BLaER1 treated with 17β-estradiol and CSF1 and Interleukin-3, amounts not matched to agents 10 nM and 100 nM (cell line): ENCODE measurements at regions not wholly inside any gene's neighbourhood (a gene's known extent, or its start where the extent isn't known, plus 50 kb on each side); places are given as distances from the start of the nearest gene placed in this dataset.
"Not testable (repeated sequence)": the region's sequence is repeated elsewhere in the genome, so short reads cannot be mapped to it uniquely, and the experiment has no call there.

Source experiments
- H3K27ac ChIP-seq, 11 experiments: shearing (Covaris generic); formaldehyde crosslinking; 2 replicates each; pipeline ENCODE4 v1.8.1; 2022
- H3K27me3 ChIP-seq, 11 experiments: shearing (Covaris generic); formaldehyde crosslinking; 2 replicates each; pipeline ENCODE4 v1.8.1; 2022
- H3K36me3 ChIP-seq, 11 experiments: shearing (Covaris generic); formaldehyde crosslinking; 2 replicates each; pipeline ENCODE4 v1.8.1; 2022
- H3K4me1 ChIP-seq, 10 experiments: shearing (Covaris generic); formaldehyde crosslinking; 2 replicates each; pipeline ENCODE4 v1.8.1; 2022
- H3K4me2 ChIP-seq, 11 experiments: shearing (Covaris generic); formaldehyde crosslinking; 2 replicates each; pipeline ENCODE4 v1.8.1; 2022
- H3K4me3 ChIP-seq, 10 experiments: shearing (Covaris generic); formaldehyde crosslinking; 2 replicates each; pipeline ENCODE4 v1.8.1; 2022
- H3K9ac ChIP-seq, 11 experiments: shearing (Covaris generic); formaldehyde crosslinking; 2 replicates each; pipeline ENCODE4 v1.8.1; 2022
- H3K9me3 ChIP-seq, 11 experiments: shearing (Covaris generic); formaldehyde crosslinking; replicated peaks in 1 of 11; 2 replicates each; pipeline ENCODE4 v1.8.1; 2022
- H4K20me1 ChIP-seq, 11 experiments: shearing (Covaris generic); formaldehyde crosslinking; 2 replicates each; pipeline ENCODE4 v1.8.1; 2022
- Cebpa-rat ChIP-seq, 11 experiments: shearing (Covaris generic); IDR thresholded peaks; 2 replicates each; pipeline ENCODE4 v1.8.1; 2022

- Histone ChIP-seq H3K4me3 (no peak overlapping the region), H3K4me1 (peaks cover 0 to 11% (median 0%) of the 10 kb centered on the region in 10 experiments; a peak in 3 of 20 replicates), H3K27ac (no peak overlapping the region), H3K27me3 (no peaks in the 10 kb centered on the region), H4K20me1 (no peaks in the 10 kb centered on the region), H3K36me3 (no peaks in the 10 kb centered on the region), H3K9me3 (no peaks in the 10 kb centered on the region), H3K9ac (no peak overlapping the region), H3K4me2 (no peak overlapping the region)
- no peak for TF ChIP-seq Cebpa-rat (IDR thresholded peaks at IDR 0.05)
These were observed 498.7 kb upstream of the SPRED2 start for GRCh38 chr2:65931056-65931455.

GRCh38 chr2:65930259-65930658 is 497.9 kb upstream of the SPRED2 start:
- Histone ChIP-seq H3K27ac (no peak overlapping the region), H3K4me3 (no peak overlapping the region), H3K4me2 (no peak overlapping the region), H3K27me3 (no peaks in the 10 kb centered on the region), H4K20me1 (no peaks in the 10 kb centered on the region), H3K9me3 (no peaks in the 10 kb centered on the region), H3K4me1 (peaks cover 0 to 11% (median 0%) of the 10 kb centered on the region in 10 experiments; a peak in 3 of 20 replicates), H3K9ac (no peak overlapping the region), H3K36me3 (no peaks in the 10 kb centered on the region)
- TF ChIP-seq Cebpa-rat (IDR thresholded peaks at IDR 0.05) = no peak

GRCh38 chr2:65929664-65930063 is 497.3 kb upstream of the SPRED2 start:
- not testable (repeated sequence) for H3K9me3 ChIP-seq, H3K4me3 ChIP-seq, H3K36me3 ChIP-seq, H3K27me3 ChIP-seq, H3K4me2 ChIP-seq, H3K9ac ChIP-seq, H4K20me1 ChIP-seq, H3K27ac ChIP-seq
- peaks cover 0 to 11% (median 0%) of the 10 kb centered on the region in 10 experiments; a peak in 3 of 20 replicates for H3K4me1 ChIP-seq

- no peaks in the 10 kb centered on the region for H4K20me1 ChIP-seq
- peak in 7 of 11 experiments; percentile 29 to 90 (median 77); a peak in 10 of 22 replicates for TF ChIP-seq Cebpa-rat (IDR thresholded peaks at IDR 0.05)
- no peak overlapping the region; a peak in 1 of 22 replicates for H3K9ac ChIP-seq
- no peaks in the 10 kb centered on the region for H3K9me3 ChIP-seq
- H3K4me3 ChIP-seq = no peak overlapping the region
- peaks cover 7 to 29% (median 17%) of the 10 kb centered on the region in 10 experiments; a peak in 18 of 20 replicates for H3K4me1 ChIP-seq
- peak overlapping the region in 4 of 11 experiments; percentile 38 to 63 (median 52); a peak in 9 of 22 replicates for H3K27ac ChIP-seq
- no peaks in the 10 kb centered on the region for H3K36me3 ChIP-seq
- H3K27me3 ChIP-seq = no peaks in the 10 kb centered on the region
- H3K4me2 ChIP-seq = peak overlapping the region in 7 of 11 experiments; percentile 12 to 87 (median 63); a peak in 12 of 22 replicates
These were observed 490.4 kb upstream of the SPRED2 start for GRCh38 chr2:65922794-65923193.

- no peak overlapping the region for H3K9ac ChIP-seq
- no peaks in the 10 kb centered on the region for H3K27me3 ChIP-seq
- no peaks in the 10 kb centered on the region for H3K9me3 ChIP-seq
- TF ChIP-seq Cebpa-rat (IDR thresholded peaks at IDR 0.05) = no peak
- peak overlapping the region in 7 of 11 experiments; percentile 12 to 87 (median 63); a peak in 12 of 22 replicates for H3K4me2 ChIP-seq
- H3K4me1 ChIP-seq = peaks cover 7 to 29% (median 17%) of the 10 kb centered on the region in 10 experiments; a peak in 18 of 20 replicates
- no peaks in the 10 kb centered on the region for H4K20me1 ChIP-seq
- H3K36me3 ChIP-seq = no peaks in the 10 kb centered on the region
- peak overlapping the region in 3 of 11 experiments; percentile 43 to 63 (median 60); a peak in 5 of 22 replicates for H3K27ac ChIP-seq
- no peak overlapping the region for H3K4me3 ChIP-seq
These were observed 489.6 kb upstream of the SPRED2 start for GRCh38 chr2:65922030-65922429.

GRCh38 chr2:65921116-65921515 is 488.7 kb upstream of the SPRED2 start:
- Histone ChIP-seq H3K9ac (no peak overlapping the region), H3K27me3 (no peaks in the 10 kb centered on the region), H3K4me2 (no peak overlapping the region), H4K20me1 (no peaks in the 10 kb centered on the region), H3K4me3 (no peak overlapping the region), H3K27ac (no peak overlapping the region), H3K9me3 (no peaks in the 10 kb centered on the region), H3K36me3 (no peaks in the 10 kb centered on the region), H3K4me1 (peaks cover 7 to 29% (median 17%) of the 10 kb centered on the region in 10 experiments; a peak in 18 of 20 replicates)
- TF ChIP-seq Cebpa-rat (IDR thresholded peaks at IDR 0.05) = no peak

GRCh38 chr2:65920659-65921058 is 488.3 kb upstream of the SPRED2 start:
- Histone ChIP-seq H3K27ac (no peak overlapping the region), H3K27me3 (no peaks in the 10 kb centered on the region), H3K4me1 (peaks cover 7 to 29% (median 17%) of the 10 kb centered on the region in 10 experiments; a peak in 18 of 20 replicates), H3K4me3 (no peak overlapping the region), H3K9me3 (no peaks in the 10 kb centered on the region), H3K36me3 (no peaks in the 10 kb centered on the region), H4K20me1 (no peaks in the 10 kb centered on the region), H3K9ac (no peak overlapping the region), H3K4me2 (no peak overlapping the region)
- no peak for TF ChIP-seq Cebpa-rat (IDR thresholded peaks at IDR 0.05)

- H3K36me3 ChIP-seq = no peaks in the 10 kb centered on the region
- no peaks in the 10 kb centered on the region for H3K9me3 ChIP-seq
- H3K4me2 ChIP-seq = peak overlapping the region in 8 of 11 experiments; percentile 7 to 58 (median 48); a peak in 14 of 22 replicates
- H3K27ac ChIP-seq = no peak overlapping the region
- TF ChIP-seq Cebpa-rat (IDR thresholded peaks at IDR 0.05) = no peak
- H4K20me1 ChIP-seq = no peaks in the 10 kb centered on the region
- no peak overlapping the region for H3K9ac ChIP-seq
- H3K4me3 ChIP-seq = no peak overlapping the region
- H3K27me3 ChIP-seq = no peaks in the 10 kb centered on the region
- H3K4me1 ChIP-seq = peaks cover 7 to 29% (median 17%) of the 10 kb centered on the region in 10 experiments; a peak in 18 of 20 replicates
These were observed 487.3 kb upstream of the SPRED2 start for GRCh38 chr2:65919550-65920188.

- Histone ChIP-seq H3K36me3 (no peaks in the 10 kb centered on the region), H3K9ac (no peak overlapping the region), H3K4me3 (no peak overlapping the region), H3K4me1 (peaks cover 7 to 29% (median 17%) of the 10 kb centered on the region in 10 experiments; a peak in 18 of 20 replicates), H3K4me2 (no peak overlapping the region), H3K27ac (no peak overlapping the region), H3K9me3 (no peaks in the 10 kb centered on the region), H4K20me1 (no peaks in the 10 kb centered on the region), H3K27me3 (no peaks in the 10 kb centered on the region)
- TF ChIP-seq Cebpa-rat (IDR thresholded peaks at IDR 0.05) = no peak
These were observed 486.4 kb upstream of the SPRED2 start for GRCh38 chr2:65918760-65919187.

- Histone ChIP-seq H3K9me3 (no peaks in the 10 kb centered on the region), H3K36me3 (no peaks in the 10 kb centered on the region), H3K4me3 (no peak overlapping the region), H3K27ac (no peak overlapping the region), H3K4me2 (no peak overlapping the region), H3K9ac (no peak overlapping the region), H3K27me3 (no peaks in the 10 kb centered on the region), H3K4me1 (peaks cover 7 to 22% (median 15%) of the 10 kb centered on the region in 10 experiments; a peak in 18 of 20 replicates), H4K20me1 (no peaks in the 10 kb centered on the region)
- no peak for TF ChIP-seq Cebpa-rat (IDR thresholded peaks at IDR 0.05)
These were observed 485.6 kb upstream of the SPRED2 start for GRCh38 chr2:65917986-65918385.
